ENCODE measurements at regions not wholly inside any gene's neighbourhood (a gene's known extent, or its start where the extent isn't known, plus 50 kb on each side); places are given as distances from the start of the nearest gene placed in this dataset.

- Histone ChIP-seq H3K27ac (no peak overlapping the region), H3K4me3 (no peak overlapping the region), H3K9me3 (no peaks in the 10 kb centered on the region), H3K36me3 (no peaks in the 10 kb centered on the region), H3K4me1 (peaks cover 0 to 11% (median 5%) of the 10 kb centered on the region in 9 donors), H3K27me3 (peaks cover 0 to 51% (median 37%) of the 10 kb centered on the region in 7 donors)
- intact Hi-C loops (cut with DNase I): no loop called here
- TF ChIP-seq CTCF (IDR thresholded peaks at IDR 0.05): no peak
- 78% methylated on average over 1 of the region's 1 CpG for WGBS, 2 donors
- no peak for DNase-seq
- ATAC-seq: no peak
These were observed 134.9 kb upstream of the HSD17B12 start for GRCh38 chr11:43545610-43546009.

GRCh38 chr11:43546561-43547429, 133.7 kb upstream of the HSD17B12 start:
- H3K4me1 ChIP-seq: peaks cover 0 to 11% (median 5%) of the 10 kb centered on the region in 9 donors
- TF ChIP-seq CTCF (IDR thresholded peaks at IDR 0.05): no peak
- H3K9me3 ChIP-seq: no peaks in the 10 kb centered on the region
- peaks cover 0 to 59% (median 42%) of the 10 kb centered on the region in 7 donors for H3K27me3 ChIP-seq
- H3K36me3 ChIP-seq: no peaks in the 10 kb centered on the region
- no peak for DNase-seq
- 37 to 41% methylated on average over 27 of the region's 27 CpGs for WGBS, 2 donors
- intact Hi-C loops (cut with DNase I): no loop called here
- no peak overlapping the region for H3K27ac ChIP-seq
- peak overlapping the region in 5 of 10 donors; percentile 22 to 33 (median 31) for H3K4me3 ChIP-seq
- peak in 2 of 8 donors; percentile 11 to 16 for ATAC-seq

- Histone ChIP-seq H3K4me3 (peak overlapping the region in 8 of 10 donors; percentile 18 to 33 (median 25)), H3K27me3 (peaks cover 0 to 63% (median 42%) of the 10 kb centered on the region in 7 donors), H3K9me3 (no peaks in the 10 kb centered on the region), H3K36me3 (no peaks in the 10 kb centered on the region), H3K27ac (no peak overlapping the region), H3K4me1 (peaks cover 0 to 11% (median 5%) of the 10 kb centered on the region in 9 donors)
- intact Hi-C loops (cut with DNase I): no loop called here
- no peak for TF ChIP-seq CTCF (IDR thresholded peaks at IDR 0.05)
- 2% methylated on average over 16 to 33 of the region's 33 CpGs for WGBS, 2 donors
- DNase-seq: no peak
- peak in 2 of 8 donors; percentile 29 to 32 for ATAC-seq
These were observed 133.1 kb upstream of the HSD17B12 start for GRCh38 chr11:43547430-43547831.

- ATAC-seq: peak in 4 of 8 donors; percentile 46 to 67 (median 50)
- Histone ChIP-seq H3K36me3 (no peaks in the 10 kb centered on the region), H3K27ac (no peak overlapping the region), H3K27me3 (peaks cover 0 to 68% (median 45%) of the 10 kb centered on the region in 7 donors), H3K4me1 (peaks cover 0 to 11% (median 5%) of the 10 kb centered on the region in 9 donors), H3K4me3 (peak overlapping the region in 8 of 10 donors; percentile 18 to 33 (median 25)), H3K9me3 (no peaks in the 10 kb centered on the region)
- intact Hi-C loops (cut with DNase I): no loop called here
- DNase-seq: peak in 1 of 2 donors; percentile 32
- no peak for TF ChIP-seq CTCF (IDR thresholded peaks at IDR 0.05)
- WGBS, 2 donors: 21 to 25% methylated on average over 37 to 51 of the region's 51 CpGs
These were observed 132.6 kb upstream of the HSD17B12 start for GRCh38 chr11:43547889-43548381.
